Nephron progenitor cell (in vitro differentiated cells): ENCODE measurements at regions not wholly inside any gene's neighbourhood (a gene's known extent, or its start where the extent isn't known, plus 50 kb on each side); places are given as distances from the start of the nearest gene placed in this dataset.
A peak's percentile ranks its signal among the peaks of the same experiment; 100 is the strongest.
"Not testable (repeated sequence)": the region's sequence is repeated elsewhere in the genome, so short reads cannot be mapped to it uniquely, and the experiment has no call there.

ENCODE experiments used
- DNase-seq: peaks from one replicate; pipeline ENCODE4 v3.0.0; 2021
- H3K27ac Mint-ChIP-seq: 2 replicates; pipeline ENCODE4 v1.8.0; 2021; ENCODE audit warnings: mild to moderate bottlenecking, moderate library complexity, mixed read lengths
- H3K27me3 Mint-ChIP-seq: 2 replicates; pipeline ENCODE4 v1.8.0; 2021; ENCODE audit warnings: mild to moderate bottlenecking, low read depth, mixed read lengths; ENCODE audit not compliant: poor library complexity
- H3K36me3 Mint-ChIP-seq: 2 replicates; pipeline ENCODE4 v1.8.0; 2021; ENCODE audit warnings: low read depth, mixed read lengths
- H3K4me1 Mint-ChIP-seq: 2 replicates; pipeline ENCODE4 v1.8.0; 2021; ENCODE audit warnings: mixed read lengths
- H3K4me3 Mint-ChIP-seq: 2 replicates; pipeline ENCODE4 v1.8.0; 2021; ENCODE audit warnings: mild to moderate bottlenecking, moderate library complexity, mixed read lengths
- H3K9me3 Mint-ChIP-seq: 2 replicates; pipeline ENCODE4 v1.8.0; 2021; ENCODE audit warnings: mild to moderate bottlenecking, moderate library complexity, mixed read lengths
- TF ChIP-seq, protein P1 (sequence below): fragments of 200-600 bp; sonication (generic); IDR thresholded peaks from 2 replicates; pipeline ENCODE4 v1.5.0; 2021; ENCODE audit warnings: antibody characterized with exemption

- TF ChIP-seq, protein P1, sequence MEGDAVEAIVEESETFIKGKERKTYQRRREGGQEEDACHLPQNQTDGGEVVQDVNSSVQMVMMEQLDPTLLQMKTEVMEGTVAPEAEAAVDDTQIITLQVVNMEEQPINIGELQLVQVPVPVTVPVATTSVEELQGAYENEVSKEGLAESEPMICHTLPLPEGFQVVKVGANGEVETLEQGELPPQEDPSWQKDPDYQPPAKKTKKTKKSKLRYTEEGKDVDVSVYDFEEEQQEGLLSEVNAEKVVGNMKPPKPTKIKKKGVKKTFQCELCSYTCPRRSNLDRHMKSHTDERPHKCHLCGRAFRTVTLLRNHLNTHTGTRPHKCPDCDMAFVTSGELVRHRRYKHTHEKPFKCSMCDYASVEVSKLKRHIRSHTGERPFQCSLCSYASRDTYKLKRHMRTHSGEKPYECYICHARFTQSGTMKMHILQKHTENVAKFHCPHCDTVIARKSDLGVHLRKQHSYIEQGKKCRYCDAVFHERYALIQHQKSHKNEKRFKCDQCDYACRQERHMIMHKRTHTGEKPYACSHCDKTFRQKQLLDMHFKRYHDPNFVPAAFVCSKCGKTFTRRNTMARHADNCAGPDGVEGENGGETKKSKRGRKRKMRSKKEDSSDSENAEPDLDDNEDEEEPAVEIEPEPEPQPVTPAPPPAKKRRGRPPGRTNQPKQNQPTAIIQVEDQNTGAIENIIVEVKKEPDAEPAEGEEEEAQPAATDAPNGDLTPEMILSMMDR = no peak
- Mint-ChIP-seq H3K4me3 (no peak overlapping the region), H3K27me3 (no peaks in the 10 kb centered on the region), H3K36me3 (no peaks in the 10 kb centered on the region), H3K27ac (peak overlapping the region; percentile 74), H3K4me1 (no peaks in the 10 kb centered on the region), H3K9me3 (peaks cover 17% of the 10 kb centered on the region)
- DNase-seq = no peak
Measured at GRCh38 chr6:11460001-11460668, 77.4 kb upstream of the TMEM170B start.

DNA sequence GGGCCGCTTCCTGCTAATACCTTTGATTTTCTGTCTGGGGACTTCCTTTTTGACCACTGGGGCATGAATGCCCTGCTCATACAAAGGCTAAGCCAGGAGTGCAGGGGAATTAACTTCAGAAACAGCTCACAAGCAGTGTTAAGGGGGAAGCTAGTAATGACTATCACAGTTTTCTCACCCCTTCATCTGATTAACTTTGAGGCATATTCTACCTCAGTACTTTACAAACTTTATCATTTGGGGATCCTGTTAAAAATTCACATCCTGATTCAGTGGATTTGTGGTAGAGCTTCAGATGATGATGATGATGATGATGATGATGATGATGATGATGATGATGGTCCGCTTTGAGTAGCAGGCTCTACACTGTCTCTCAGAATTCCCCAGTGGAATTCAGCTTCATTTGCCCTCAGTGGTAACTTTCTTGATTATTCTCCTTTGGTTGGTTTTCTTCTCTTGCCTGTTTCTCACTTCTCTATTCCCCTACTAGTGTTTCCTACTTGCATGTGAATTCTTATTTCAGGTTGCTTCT, 78.4 kb upstream of the TMEM170B start:
- TF ChIP-seq, protein P1 = no peak
- Mint-ChIP-seq H3K36me3 (no peaks in the 10 kb centered on the region), H3K4me3 (no peak overlapping the region), H3K4me1 (no peaks in the 10 kb centered on the region), H3K9me3 (peaks cover 24% of the 10 kb centered on the region), H3K27ac (no peak overlapping the region), H3K27me3 (peaks cover 4% of the 10 kb centered on the region)
- no peak for DNase-seq

- Mint-ChIP-seq H3K9me3 (peaks cover 24% of the 10 kb centered on the region), H3K4me1 (no peaks in the 10 kb centered on the region), H3K27me3 (peaks cover 4% of the 10 kb centered on the region), H3K4me3 (no peak overlapping the region), H3K36me3 (no peaks in the 10 kb centered on the region), H3K27ac (no peak overlapping the region)
- no peak for DNase-seq
- TF ChIP-seq, protein P1 = no peak
Measured at GRCh38 chr6:11458509-11458908, 79.0 kb upstream of the TMEM170B start.

GRCh38 chr6:11457422-11457821, 80.1 kb upstream of the TMEM170B start:
- H3K4me3 Mint-ChIP-seq, H3K4me1 Mint-ChIP-seq, H3K36me3 Mint-ChIP-seq, H3K27me3 Mint-ChIP-seq, DNase-seq, H3K27ac Mint-ChIP-seq: not testable (repeated sequence)
- H3K9me3 Mint-ChIP-seq = peaks cover 24% of the 10 kb centered on the region

DNA sequence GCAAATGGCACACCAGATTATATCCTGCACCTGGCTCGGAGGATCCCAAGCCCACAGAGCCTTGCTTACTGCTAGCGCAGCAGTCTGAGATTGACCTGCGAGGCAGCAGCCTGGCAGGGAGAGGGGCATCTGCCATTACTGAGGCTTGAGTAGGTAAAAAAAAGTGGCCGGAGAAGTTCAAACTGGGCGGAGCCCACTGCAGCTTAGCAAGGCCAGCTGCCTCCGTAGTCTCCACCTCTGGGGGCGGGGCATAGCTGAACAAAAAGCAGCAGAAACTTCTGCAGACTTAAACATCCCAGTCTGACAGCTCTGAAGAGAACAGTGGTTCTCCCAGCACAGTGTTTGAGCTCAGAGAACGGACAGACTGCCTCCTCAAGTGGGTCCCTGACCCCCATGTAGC, 85.4 kb upstream of the TMEM170B start:
- H3K27ac Mint-ChIP-seq, DNase-seq, H3K4me3 Mint-ChIP-seq, H3K36me3 Mint-ChIP-seq, H3K27me3 Mint-ChIP-seq, H3K4me1 Mint-ChIP-seq: not testable (repeated sequence)
- peaks cover 34% of the 10 kb centered on the region for H3K9me3 Mint-ChIP-seq

GRCh38 chr6:11450037-11450436, 87.5 kb upstream of the TMEM170B start:
- Mint-ChIP-seq H3K4me1 (no peaks in the 10 kb centered on the region), H3K27me3 (peaks cover 7% of the 10 kb centered on the region), H3K9me3 (peaks cover 33% of the 10 kb centered on the region), H3K27ac (peak overlapping the region; percentile 58), H3K4me3 (no peak overlapping the region), H3K36me3 (peaks cover 9% of the 10 kb centered on the region)
- TF ChIP-seq, protein P1 = no peak
- no peak for DNase-seq

GRCh38 chr6:11449408-11449807, 88.1 kb upstream of the TMEM170B start:
- TF ChIP-seq, protein P1 = no peak
- H3K27me3 Mint-ChIP-seq = peaks cover 6% of the 10 kb centered on the region
- no peak overlapping the region for H3K4me3 Mint-ChIP-seq
- no peak for DNase-seq
- no peaks in the 10 kb centered on the region for H3K4me1 Mint-ChIP-seq
- H3K9me3 Mint-ChIP-seq = peaks cover 35% of the 10 kb centered on the region
- H3K36me3 Mint-ChIP-seq = peaks cover 9% of the 10 kb centered on the region
- H3K27ac Mint-ChIP-seq = no peak overlapping the region
